SK-N-MC (cell line): ENCODE measurements at regions not wholly inside any gene's neighbourhood (a gene's known extent, or its start where the extent isn't known, plus 50 kb on each side); places are given as distances from the start of the nearest gene placed in this dataset.
"Not testable (repeated sequence)": the region's sequence is repeated elsewhere in the genome, so short reads cannot be mapped to it uniquely, and the experiment has no call there.

ENCODE experiments used
- DNase-seq: peaks from one replicate; pipeline ENCODE4 v3.0.0-alpha.2; 2011; ENCODE audit warnings: low read depth, low spot score
- H3K27ac ChIP-seq: fragments of 200-600 bp; sonication (generic); 2 replicates; pipeline ENCODE4 v1.5.1; 2016; ENCODE audit warnings: mixed run types
- H3K36me3 ChIP-seq: fragments of 200-600 bp; sonication (generic); 2 replicates; pipeline ENCODE4 v1.6.1; 2017; ENCODE audit warnings: antibody characterized with exemption, low read length, mixed read lengths; ENCODE audit not compliant: insufficient read depth
- H3K4me3 ChIP-seq: fragments of 200-600 bp; sonication (generic); 2 replicates; pipeline ENCODE4 v1.5.1; 2016
- H3K9ac ChIP-seq: fragments of 200-600 bp; sonication (generic); 2 replicates; pipeline ENCODE4 v1.8.0; 2017; ENCODE audit warnings: mixed run types, mixed read lengths; ENCODE audit not compliant: insufficient read length
- H3K9me3 ChIP-seq: fragments of 200-600 bp; sonication (generic); 2 replicates; pipeline ENCODE4 v1.6.1; 2017; ENCODE audit warnings: low read depth, mild to moderate bottlenecking, antibody characterized with exemption, low read length, moderate library complexity, mixed read lengths
- EZH2 ChIP-seq: fragments of 200-600 bp; sonication (generic); IDR thresholded peaks from one replicate; pipeline ENCODE4 v1.6.1; 2017; ENCODE audit warnings: antibody characterized with exemption
- FOXP2 ChIP-seq: optimal IDR thresholded peaks from 2 replicates; pipeline ENCODE3; 2011; ENCODE audit warnings: mild to moderate bottlenecking, moderate library complexity; ENCODE audit not compliant: insufficient read depth; ENCODE audit errors: extremely low read length, control extremely low read depth
- POLR2AphosphoS5 ChIP-seq: IDR thresholded peaks from 2 replicates; pipeline ENCODE4 v1.6.1; 2012; ENCODE audit warnings: mild to moderate bottlenecking, low read depth, low read length, borderline replicate concordance

DNA sequence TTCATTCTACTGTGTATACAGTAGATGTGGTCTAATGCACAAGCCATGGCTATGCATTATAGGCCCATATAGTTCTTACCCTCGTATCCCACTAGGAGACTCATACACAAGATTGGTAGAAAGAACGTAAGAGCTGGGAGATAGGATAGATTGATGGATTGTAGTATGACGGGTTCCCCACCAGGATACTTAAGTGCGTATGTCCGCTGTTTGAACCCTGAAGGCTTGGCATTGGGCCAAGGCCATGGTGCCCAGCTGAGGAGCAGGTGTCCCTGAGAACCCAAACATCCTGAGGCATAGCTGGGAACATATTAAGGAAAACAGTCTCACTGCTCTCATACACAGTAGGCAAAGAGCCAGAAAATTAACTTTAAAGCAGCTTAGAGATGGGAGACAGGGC is 617.5 kb upstream of the KLF12 start:
- no peak overlapping the region for H3K27ac ChIP-seq
- TF ChIP-seq POLR2AphosphoS5 (no peak), FOXP2 (no peak)
- DNase-seq: no peak
- H3K36me3 ChIP-seq: no peaks in the 10 kb centered on the region
- H3K4me3 ChIP-seq: no peak overlapping the region
- no peaks in the 10 kb centered on the region for H3K9me3 ChIP-seq
- no peak overlapping the region for H3K9ac ChIP-seq

DNA sequence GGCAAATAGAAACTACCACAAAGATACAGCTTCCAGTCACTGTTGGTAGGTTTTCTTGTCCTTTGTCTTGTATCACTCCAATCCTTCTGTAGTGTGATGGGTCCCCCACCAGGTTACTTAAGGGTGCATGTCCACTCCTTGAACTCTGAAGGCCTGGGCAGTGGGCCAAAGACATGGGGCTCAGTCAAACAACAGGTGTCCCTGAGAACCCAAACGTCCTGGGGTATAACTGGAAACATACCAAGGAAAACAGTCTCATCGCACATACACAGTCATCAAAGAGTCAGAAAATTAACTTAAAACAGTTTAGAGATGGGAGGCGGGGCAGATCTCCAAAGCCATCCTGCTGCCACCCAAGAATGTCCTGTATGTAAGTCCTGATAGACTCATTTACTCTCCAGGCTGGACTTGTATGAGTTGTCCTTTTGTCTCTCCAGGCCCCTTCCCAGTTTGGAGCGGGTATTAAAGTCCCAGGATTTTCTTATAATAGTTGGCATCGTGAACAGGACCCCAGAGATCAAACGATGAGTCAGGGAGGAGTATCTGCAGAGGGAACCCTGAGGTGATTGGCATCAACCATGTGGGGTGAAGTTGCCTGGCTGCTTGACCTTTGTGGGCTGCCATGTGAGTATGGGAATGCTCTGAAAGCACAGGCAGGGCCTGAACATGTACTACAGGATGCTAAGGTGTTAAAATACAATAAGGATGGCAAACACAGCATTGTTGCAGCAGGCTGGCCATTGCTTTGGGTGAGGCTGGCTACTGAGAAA is 613.2 kb upstream of the KLF12 start:
- TF ChIP-seq POLR2AphosphoS5: no peak
- TF ChIP-seq FOXP2: no peak
- no peak for TF ChIP-seq EZH2
- H3K27ac ChIP-seq: no peak overlapping the region
- no peaks in the 10 kb centered on the region for H3K36me3 ChIP-seq
- DNase-seq: no peak
- H3K9me3 ChIP-seq: no peaks in the 10 kb centered on the region
- H3K9ac ChIP-seq: no peak overlapping the region
- H3K4me3 ChIP-seq: no peak overlapping the region

DNA sequence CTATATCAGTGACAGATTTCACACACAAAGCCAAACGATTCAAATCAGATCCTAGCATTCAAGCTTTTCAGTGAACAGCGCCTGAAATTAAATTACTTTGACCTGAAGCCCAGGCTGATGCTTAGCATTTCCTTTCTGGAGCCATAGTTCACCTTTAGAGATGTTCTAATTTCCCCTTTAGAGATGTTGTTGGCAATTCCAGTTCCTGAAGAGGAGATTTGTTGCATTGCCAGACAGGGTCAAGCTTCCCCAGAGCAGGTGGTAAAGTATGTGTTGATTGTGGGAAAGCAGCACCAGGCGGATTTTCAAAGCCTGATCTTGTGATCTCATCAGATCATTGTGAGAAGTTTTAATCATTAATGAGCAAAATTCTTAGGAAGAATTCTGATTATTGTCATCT is 609.8 kb upstream of the KLF12 start:
- Histone ChIP-seq H3K36me3 (no peaks in the 10 kb centered on the region), H3K9ac (no peak overlapping the region), H3K4me3 (no peak overlapping the region), H3K27ac (no peak overlapping the region), H3K9me3 (no peaks in the 10 kb centered on the region)
- TF ChIP-seq POLR2AphosphoS5 (no peak), EZH2 (no peak), FOXP2 (no peak)
- no peak for DNase-seq

DNA sequence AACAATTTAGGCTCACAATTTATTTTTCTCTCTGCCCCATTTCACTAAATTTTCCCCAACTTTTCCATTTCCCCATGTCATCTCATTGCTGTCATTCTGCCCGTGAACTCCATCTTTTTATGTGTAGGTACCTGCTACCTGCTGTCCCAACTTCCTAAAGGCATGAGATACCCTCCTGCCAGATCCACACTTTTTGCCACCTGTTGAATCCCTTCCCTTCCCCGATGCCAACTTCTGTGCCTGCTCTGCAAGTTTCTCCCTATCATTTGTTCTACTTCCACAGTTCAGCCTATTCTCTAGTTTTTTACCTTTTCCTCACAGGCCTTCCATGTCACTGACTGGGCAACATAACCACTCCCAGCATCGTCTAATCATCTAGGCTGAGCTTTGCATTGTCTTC is 607.5 kb upstream of the KLF12 start:
- no peak overlapping the region for H3K9ac ChIP-seq
- no peak overlapping the region for H3K27ac ChIP-seq
- no peak overlapping the region for H3K4me3 ChIP-seq
- H3K36me3 ChIP-seq: no peaks in the 10 kb centered on the region
- DNase-seq: no peak
- no peaks in the 10 kb centered on the region for H3K9me3 ChIP-seq
- no peak for TF ChIP-seq EZH2
- no peak for TF ChIP-seq POLR2AphosphoS5
- no peak for TF ChIP-seq FOXP2

DNA sequence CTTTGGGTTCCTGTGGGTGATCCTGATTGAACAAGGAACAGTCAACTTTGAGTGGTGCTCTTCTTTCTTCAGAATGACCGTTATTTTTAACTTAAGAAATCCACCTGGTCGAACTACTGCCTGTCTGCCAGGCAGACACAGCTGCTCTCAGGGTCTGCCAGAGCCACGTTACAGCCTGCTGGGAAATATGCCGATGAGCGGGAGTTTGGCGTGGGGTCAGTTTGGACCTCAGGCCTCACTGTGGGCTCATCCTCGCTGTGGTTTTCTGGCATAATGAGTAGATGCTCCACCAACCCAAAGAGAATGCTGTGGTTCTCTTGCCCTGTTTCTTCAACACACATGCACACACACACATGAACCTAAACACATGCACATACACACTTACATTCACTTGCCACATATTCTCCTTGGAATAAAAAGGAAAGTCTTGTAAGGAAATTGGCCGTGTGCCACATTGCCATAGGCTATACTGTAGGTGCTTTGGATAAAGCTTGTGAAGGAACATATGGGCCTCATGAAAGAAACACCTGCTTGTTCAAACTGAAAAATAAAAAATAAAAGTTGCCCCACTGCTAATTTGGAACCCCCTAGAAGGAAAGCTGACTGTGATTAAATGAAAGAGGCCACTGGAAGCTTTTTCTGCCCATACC is 598.7 kb upstream of the KLF12 start:
- Histone ChIP-seq H3K27ac (no peak overlapping the region), H3K4me3 (no peak overlapping the region), H3K36me3 (no peaks in the 10 kb centered on the region), H3K9ac (no peak overlapping the region), H3K9me3 (no peaks in the 10 kb centered on the region)
- TF ChIP-seq EZH2 (no peak), POLR2AphosphoS5 (no peak)
- no peak for DNase-seq

DNA sequence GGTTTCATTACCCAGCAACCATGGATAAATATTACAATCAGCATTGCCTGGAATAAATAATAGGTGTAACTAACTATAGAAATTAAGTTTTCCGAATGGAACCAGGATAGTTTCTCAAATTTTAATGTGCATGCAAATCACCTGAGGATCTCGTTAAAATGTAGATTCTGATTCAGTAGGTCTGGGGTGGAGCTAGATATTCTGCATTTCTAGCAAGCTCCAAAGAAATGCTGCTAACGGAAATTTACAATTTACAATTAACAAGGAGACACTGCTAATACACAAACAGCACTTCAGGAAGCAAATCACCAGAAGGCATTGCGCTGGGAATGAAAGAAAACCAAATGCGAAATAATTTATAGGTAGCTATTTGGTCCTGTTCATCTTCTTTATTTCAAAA is 597.5 kb upstream of the KLF12 start:
- Histone ChIP-seq H3K27ac (no peak overlapping the region), H3K36me3 (no peaks in the 10 kb centered on the region), H3K9ac (no peak overlapping the region), H3K4me3 (no peak overlapping the region), H3K9me3 (no peaks in the 10 kb centered on the region)
- TF ChIP-seq EZH2 (no peak), POLR2AphosphoS5 (no peak), FOXP2 (no peak)
- no peak for DNase-seq

DNA sequence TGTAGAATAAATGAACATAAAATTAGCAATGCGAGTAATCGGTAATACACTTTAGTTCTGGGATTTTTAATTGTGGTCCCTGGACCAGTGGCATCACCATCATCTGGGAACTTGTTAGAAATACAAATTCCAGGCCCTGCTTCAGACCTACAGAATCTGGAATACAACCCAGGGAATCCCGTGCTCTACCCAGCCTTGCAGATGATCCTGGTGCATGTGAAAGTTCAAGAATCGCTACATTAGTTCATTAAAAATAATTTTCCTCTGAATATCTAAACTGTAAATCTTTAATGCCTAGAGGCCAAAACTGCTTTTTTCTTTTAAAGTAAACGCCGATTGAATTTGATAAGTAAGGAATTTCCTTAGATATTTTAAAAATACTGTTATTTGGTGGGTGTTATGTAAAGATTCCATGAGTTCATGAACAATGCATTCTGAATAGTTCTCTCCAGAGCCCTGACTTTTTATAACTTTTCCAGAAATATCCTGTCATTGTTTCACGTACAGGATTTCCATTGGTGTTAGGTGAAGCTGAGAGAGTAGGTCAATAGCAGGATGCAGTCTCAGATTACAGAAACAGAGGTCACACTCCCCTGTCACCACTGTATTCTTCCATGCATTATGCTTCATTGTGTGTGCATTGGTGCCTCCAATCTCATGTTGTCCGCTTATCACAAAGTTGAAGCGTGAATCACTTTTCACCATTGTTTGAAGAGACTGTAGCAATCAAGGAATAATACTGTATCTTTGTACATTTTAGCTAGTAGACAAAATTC is 596.5 kb upstream of the KLF12 start:
- TF ChIP-seq FOXP2 (no peak), EZH2 (no peak), POLR2AphosphoS5 (no peak)
- DNase-seq: no peak
- Histone ChIP-seq H3K36me3 (no peaks in the 10 kb centered on the region), H3K9ac (no peak overlapping the region), H3K9me3 (no peaks in the 10 kb centered on the region), H3K4me3 (no peak overlapping the region), H3K27ac (no peak overlapping the region)

DNA sequence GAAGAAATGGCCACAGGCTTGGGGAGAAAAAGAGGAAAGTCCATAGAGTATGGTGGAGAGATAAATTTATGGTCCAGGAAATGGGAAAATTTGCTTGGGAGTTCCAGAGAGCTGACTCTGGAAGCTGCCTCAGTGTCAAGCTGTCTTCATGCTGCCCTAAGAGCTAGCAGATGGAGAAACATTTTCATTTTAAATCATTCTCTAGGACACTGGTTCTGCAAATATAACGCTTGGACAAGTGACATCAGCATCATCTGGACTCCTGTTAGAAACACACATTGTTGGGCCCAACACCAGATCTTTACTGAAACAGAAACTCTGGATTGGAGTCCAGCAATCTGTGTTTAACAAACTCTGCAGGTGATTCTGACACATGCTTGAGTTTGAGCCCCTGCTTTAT is 592.0 kb upstream of the KLF12 start:
- H3K36me3 ChIP-seq: no peaks in the 10 kb centered on the region
- H3K9ac ChIP-seq: no peak overlapping the region
- no peak for TF ChIP-seq POLR2AphosphoS5
- TF ChIP-seq EZH2: no peak
- TF ChIP-seq FOXP2: no peak
- no peak overlapping the region for H3K4me3 ChIP-seq
- H3K27ac ChIP-seq: no peak overlapping the region
- no peaks in the 10 kb centered on the region for H3K9me3 ChIP-seq
- no peak for DNase-seq

DNA sequence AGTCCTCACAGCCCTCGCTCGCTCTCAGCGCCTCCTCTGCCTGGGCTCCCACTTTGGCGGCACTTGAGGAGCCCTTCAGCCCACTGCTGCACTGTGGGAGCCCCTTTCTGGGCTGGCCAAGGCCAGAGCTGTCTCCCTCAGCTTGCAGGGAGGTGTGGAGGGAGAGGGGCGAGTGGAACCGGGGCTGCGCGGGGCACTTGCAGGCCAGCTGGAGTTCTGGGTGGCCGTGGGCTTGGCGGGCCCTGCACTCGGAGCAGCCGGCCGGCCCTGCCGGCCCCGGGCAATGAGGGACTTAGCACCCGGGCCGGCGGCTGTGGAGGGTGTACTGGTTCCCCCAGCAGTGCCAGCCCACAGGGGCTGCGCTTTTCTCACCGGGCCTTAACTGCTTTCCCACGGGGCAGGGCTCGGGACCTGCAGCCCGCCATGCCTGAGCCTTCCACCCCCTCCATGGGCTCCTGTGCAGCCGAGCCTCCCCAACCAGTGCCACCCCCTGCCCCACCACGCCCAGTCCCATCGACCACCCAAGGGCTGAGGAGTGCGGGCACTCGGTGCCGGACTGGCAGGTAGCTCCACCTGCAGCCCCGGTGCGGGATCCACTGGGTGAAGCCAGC is 584.1 kb upstream of the KLF12 start:
- H3K27ac ChIP-seq, H3K36me3 ChIP-seq, H3K4me3 ChIP-seq, H3K9me3 ChIP-seq, DNase-seq, H3K9ac ChIP-seq: not testable (repeated sequence)
